H9 (cell line): ENCODE measurements at regions not wholly inside any gene's neighbourhood (a gene's known extent, or its start where the extent isn't known, plus 50 kb on each side); places are given as distances from the start of the nearest gene placed in this dataset.

Experiments used
- DNase-seq: peaks from one replicate; pipeline ENCODE4 v3.0.0-alpha.2; 2017
- H2AFZ ChIP-seq: one replicate; pipeline ENCODE4 v1.6.1; 2013; ENCODE audit warnings: mild to moderate bottlenecking, low read length, control low read depth, moderate library complexity
- H2AK5ac ChIP-seq: 2 replicates; pipeline ENCODE4 v1.6.1; 2013; ENCODE audit warnings: low read length, control low read depth, mixed read lengths; ENCODE audit not compliant: insufficient read length
- H2BK120ac ChIP-seq: one replicate; pipeline ENCODE4 v1.6.1; 2013; ENCODE audit warnings: low read depth, mild to moderate bottlenecking, low read length, control low read depth, inconsistent platforms; ENCODE audit not compliant: poor library complexity, severe bottlenecking
- H2BK12ac ChIP-seq: 2 replicates; pipeline ENCODE4 v1.6.1; 2013; ENCODE audit warnings: low read length, control low read depth, mixed read lengths, low read depth; ENCODE audit not compliant: insufficient read length
- H2BK15ac ChIP-seq: 2 replicates; pipeline ENCODE4 v1.6.1; 2013; ENCODE audit warnings: low read depth, low read length, control low read depth
- H2BK20ac ChIP-seq: one replicate; pipeline ENCODE4 v1.6.1; 2013; ENCODE audit warnings: low read depth, mild to moderate bottlenecking, low read length, control low read depth, inconsistent platforms; ENCODE audit not compliant: poor library complexity, severe bottlenecking
- H2BK5ac ChIP-seq: 2 replicates; pipeline ENCODE4 v1.6.1; 2013; ENCODE audit warnings: low read length, control low read depth, mixed read lengths; ENCODE audit not compliant: insufficient read length
- H3K14ac ChIP-seq: 2 replicates; pipeline ENCODE4 v1.6.1; 2013; ENCODE audit warnings: low read length, control low read depth; ENCODE audit not compliant: insufficient read depth
- H3K18ac ChIP-seq: 2 replicates; pipeline ENCODE4 v1.6.1; 2013; ENCODE audit warnings: low read depth, mild to moderate bottlenecking, mixed read lengths, low read length, control low read depth; ENCODE audit not compliant: insufficient read length
- H3K23ac ChIP-seq: 2 replicates; pipeline ENCODE4 v1.6.1; 2013; ENCODE audit warnings: low read length, control low read depth, mixed read lengths, low read depth; ENCODE audit not compliant: insufficient read length
- H3K23me2 ChIP-seq: 2 replicates; pipeline ENCODE4 v1.6.1; 2013; ENCODE audit warnings: low read depth, mild to moderate bottlenecking, mixed read lengths, low read length, control low read depth; ENCODE audit not compliant: insufficient read length, poor library complexity, severe bottlenecking
- H3K27ac ChIP-seq: 2 replicates; pipeline ENCODE4 v1.5.1; 2013; ENCODE audit warnings: low read length, control low read depth, mixed read lengths, low read depth; ENCODE audit not compliant: insufficient read length
- H3K27me3 ChIP-seq: 2 replicates; pipeline ENCODE4 v1.6.1; 2013; ENCODE audit warnings: low read length, control low read depth, inconsistent platforms; ENCODE audit not compliant: insufficient read depth
- H3K4ac ChIP-seq: 2 replicates; pipeline ENCODE4 v1.6.1; 2013; ENCODE audit warnings: low read depth, mild to moderate bottlenecking, control low read depth, inconsistent platforms, low read length, moderate library complexity
- H3K4me1 ChIP-seq: 2 replicates; pipeline ENCODE4 v1.6.1; 2013; ENCODE audit warnings: low read length, control low read depth, inconsistent platforms; ENCODE audit not compliant: insufficient read depth
- H3K4me2 ChIP-seq: 2 replicates; pipeline ENCODE4 v1.6.1; 2013; ENCODE audit warnings: low read length, control low read depth, mixed read lengths; ENCODE audit not compliant: insufficient read length, insufficient read depth
- H3K56ac ChIP-seq: 2 replicates; pipeline ENCODE4 v1.6.1; 2013; ENCODE audit warnings: low read depth, mild to moderate bottlenecking, mixed read lengths, low read length, control low read depth; ENCODE audit not compliant: insufficient read length
- H3K79me1 ChIP-seq: 2 replicates; pipeline ENCODE4 v1.6.1; 2013; ENCODE audit warnings: low read depth, mild to moderate bottlenecking, moderate library complexity, low read length, control low read depth, inconsistent platforms; ENCODE audit not compliant: insufficient read depth, poor library complexity, severe bottlenecking
- H3K79me2 ChIP-seq: 2 replicates; pipeline ENCODE4 v1.6.1; 2013; ENCODE audit warnings: low read length, control low read depth, inconsistent platforms; ENCODE audit not compliant: insufficient read depth
- H3K9ac ChIP-seq: 2 replicates; pipeline ENCODE4 v1.6.1; 2013; ENCODE audit warnings: low read length, control low read depth, mixed read lengths; ENCODE audit not compliant: insufficient read length; ENCODE audit errors: extremely low read depth
- H3K9me3 ChIP-seq: one replicate; pipeline ENCODE4 v1.6.1; 2013; ENCODE audit warnings: low read depth, low read length, inconsistent platforms; ENCODE audit not compliant: control insufficient read depth
- H3T11ph ChIP-seq: one replicate; pipeline ENCODE4 v1.6.1; 2013; ENCODE audit warnings: mild to moderate bottlenecking, low read length, control low read depth, inconsistent platforms
- H4K20me1 ChIP-seq: one replicate; pipeline ENCODE4 v1.6.1; 2013; ENCODE audit not compliant: control insufficient read depth, insufficient read length, insufficient read depth
- H4K5ac ChIP-seq: 2 replicates; pipeline ENCODE4 v1.6.1; 2013; ENCODE audit warnings: low read depth, mild to moderate bottlenecking, mixed read lengths, low read length, control low read depth; ENCODE audit not compliant: insufficient read length
- H4K8ac ChIP-seq: replicated peaks from 2 replicates; pipeline ENCODE4 v1.6.1; 2013; ENCODE audit warnings: low read length, control low read depth, mixed read lengths, low read depth; ENCODE audit not compliant: insufficient read length
- H4K91ac ChIP-seq: 2 replicates; pipeline ENCODE4 v1.6.1; 2013; ENCODE audit warnings: low read depth, mild to moderate bottlenecking, moderate library complexity, mixed read lengths, low read length, control low read depth; ENCODE audit not compliant: insufficient read length
- H3K27ac Mint-ChIP-seq, 3 experiments: 2 replicates in 2 of 3; 3 replicates in 1 of 3; pipeline ENCODE4 v1.8.0; 2020 to 2021; ENCODE audit warnings: mixed read lengths in 3 of 3, mild to moderate bottlenecking in 1 of 3, moderate library complexity in 1 of 3
- H3K27me3 Mint-ChIP-seq: 2 replicates; pipeline ENCODE4 v1.8.0; 2021; ENCODE audit warnings: low read depth, mild to moderate bottlenecking, moderate library complexity, mixed read lengths
- H3K36me3 Mint-ChIP-seq, 3 experiments: 2 replicates in 2 of 3; 3 replicates in 1 of 3; pipeline ENCODE4 v1.8.0; 2020 to 2021; ENCODE audit warnings: low read depth in 3 of 3, mixed read lengths in 3 of 3; ENCODE audit not compliant: insufficient read depth in 1 of 3
- H3K4me1 Mint-ChIP-seq, 2 experiments: 2 replicates each; pipeline ENCODE4 v1.8.0; 2020; ENCODE audit warnings: mixed read lengths in 2 of 2
- H3K4me3 Mint-ChIP-seq, 2 experiments: 2 replicates in 1 of 2; 3 replicates in 1 of 2; pipeline ENCODE4 v1.8.0; 2020 to 2021; ENCODE audit warnings: mild to moderate bottlenecking in 2 of 2, mixed read lengths in 2 of 2, moderate library complexity in 1 of 2
- H3K9me3 Mint-ChIP-seq, 2 experiments: 2 replicates in 1 of 2; 3 replicates in 1 of 2; pipeline ENCODE4 v1.8.0; 2020; ENCODE audit warnings: mild to moderate bottlenecking in 2 of 2, mixed read lengths in 2 of 2, moderate library complexity in 1 of 2
- WGBS: extraction: QIAGEN DNeasy Blood & Tissue Kit; methylation state at CpG from one replicate; pipeline ENCODE4 v1.1.7; 2013; ENCODE audit warnings: missing lambda C conversion rate, low lambda C conversion rate, mixed read lengths; ENCODE audit not compliant: insufficient read length; ENCODE audit errors: extremely low coverage; 5-methylcytosine and 5-hydroxymethylcytosine counted together
- TF ChIP-seq, protein P1 (sequence below): fragments of 200-600 bp; sonication (generic); conservative IDR thresholded peaks from 3 replicates; pipeline ENCODE4 v1.8.0; 2021; ENCODE audit warnings: antibody characterized with exemption, mild to moderate bottlenecking

- no peaks in the 10 kb centered on the region for H3K36me3 Mint-ChIP-seq
- H3K9me3 ChIP-seq, result no peaks in the 10 kb centered on the region
- H3K4me3 Mint-ChIP-seq, result no peak overlapping the region
- H2AK5ac ChIP-seq, result no peak overlapping the region
- H3K56ac ChIP-seq, result no peak overlapping the region
- no peak overlapping the region for H3K9ac ChIP-seq
- H3K18ac ChIP-seq, result no peak overlapping the region
- H2AFZ ChIP-seq, result no peak overlapping the region
- peaks cover 2 to 3% of the 10 kb centered on the region in 2 experiments; a peak in 2 of 4 replicates for H3K4me1 Mint-ChIP-seq
- H2BK5ac ChIP-seq, result no peak overlapping the region
- H3K27me3 ChIP-seq, result no peaks in the 10 kb centered on the region
- no peaks in the 10 kb centered on the region for H3K23me2 ChIP-seq
- H3K4ac ChIP-seq, result no peak overlapping the region
- H3K9me3 Mint-ChIP-seq, result no peaks in the 10 kb centered on the region
- no peaks in the 10 kb centered on the region for H3K79me2 ChIP-seq
- H3K4me1 ChIP-seq, result no peaks in the 10 kb centered on the region
- H2BK20ac ChIP-seq, result no peak overlapping the region
- no peak overlapping the region for H4K5ac ChIP-seq
- 100% methylated on average over 2 of the region's 3 CpGs for WGBS
- no peak overlapping the region for H3K4me2 ChIP-seq
- H3K79me1 ChIP-seq, result no peaks in the 10 kb centered on the region
- TF ChIP-seq, protein P1, sequence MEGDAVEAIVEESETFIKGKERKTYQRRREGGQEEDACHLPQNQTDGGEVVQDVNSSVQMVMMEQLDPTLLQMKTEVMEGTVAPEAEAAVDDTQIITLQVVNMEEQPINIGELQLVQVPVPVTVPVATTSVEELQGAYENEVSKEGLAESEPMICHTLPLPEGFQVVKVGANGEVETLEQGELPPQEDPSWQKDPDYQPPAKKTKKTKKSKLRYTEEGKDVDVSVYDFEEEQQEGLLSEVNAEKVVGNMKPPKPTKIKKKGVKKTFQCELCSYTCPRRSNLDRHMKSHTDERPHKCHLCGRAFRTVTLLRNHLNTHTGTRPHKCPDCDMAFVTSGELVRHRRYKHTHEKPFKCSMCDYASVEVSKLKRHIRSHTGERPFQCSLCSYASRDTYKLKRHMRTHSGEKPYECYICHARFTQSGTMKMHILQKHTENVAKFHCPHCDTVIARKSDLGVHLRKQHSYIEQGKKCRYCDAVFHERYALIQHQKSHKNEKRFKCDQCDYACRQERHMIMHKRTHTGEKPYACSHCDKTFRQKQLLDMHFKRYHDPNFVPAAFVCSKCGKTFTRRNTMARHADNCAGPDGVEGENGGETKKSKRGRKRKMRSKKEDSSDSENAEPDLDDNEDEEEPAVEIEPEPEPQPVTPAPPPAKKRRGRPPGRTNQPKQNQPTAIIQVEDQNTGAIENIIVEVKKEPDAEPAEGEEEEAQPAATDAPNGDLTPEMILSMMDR, result no peak
- no peak overlapping the region for H2BK15ac ChIP-seq
- H3K27me3 Mint-ChIP-seq, result no peaks in the 10 kb centered on the region
- no peak overlapping the region for H4K8ac ChIP-seq
- no peak overlapping the region for H3K27ac Mint-ChIP-seq
- H4K20me1 ChIP-seq, result no peaks in the 10 kb centered on the region
- H2BK12ac ChIP-seq, result no peak overlapping the region
- H3T11ph ChIP-seq, result no peak overlapping the region
- H3K14ac ChIP-seq, result no peak overlapping the region
- no peak for DNase-seq
- no peak overlapping the region for H4K91ac ChIP-seq
- H3K27ac ChIP-seq, result no peak overlapping the region
- no peak overlapping the region for H2BK120ac ChIP-seq
- no peak overlapping the region for H3K23ac ChIP-seq
Measured at GRCh38 chr7:89839329-89839728, 314.9 kb upstream of the STEAP1 start.
